GM12892 (cell line): ENCODE measurements at regions not wholly inside any gene's neighbourhood (a gene's known extent, or its start where the extent isn't known, plus 50 kb on each side); places are given as distances from the start of the nearest gene placed in this dataset.

Experiments used
- POLR2A ChIP-seq: IDR thresholded peaks from 2 replicates; pipeline ENCODE4 v1.6.1; 2011; ENCODE audit warnings: low read depth, low read length, control low read depth
- POLR2AphosphoS5 ChIP-seq: IDR thresholded peaks from 2 replicates; pipeline ENCODE4 v1.6.1; 2011; ENCODE audit warnings: low read depth, low read length, control low read depth

DNA sequence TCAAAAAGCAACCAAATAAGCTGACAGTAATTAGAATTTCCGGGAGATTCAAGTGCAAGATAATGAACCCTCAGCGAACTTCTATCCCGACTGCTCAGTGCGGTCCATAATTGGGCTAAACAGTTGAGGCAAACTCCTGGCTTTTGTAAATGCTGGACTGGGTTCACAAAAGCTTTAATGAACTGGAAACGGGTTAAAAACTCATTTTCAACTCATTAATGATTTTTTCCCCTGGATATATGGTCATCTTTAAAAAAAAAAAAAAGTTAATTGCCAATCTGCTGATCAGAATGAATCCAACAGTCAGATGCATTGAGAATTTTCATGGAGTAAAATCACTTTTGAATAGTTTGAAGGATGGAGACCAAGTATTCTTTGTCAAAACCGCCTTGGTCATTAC lies 79.5 kb upstream of the WWC1 start:
- TF ChIP-seq POLR2AphosphoS5: no peak
- no peak for TF ChIP-seq POLR2A
